ENCODE measurements at regions not wholly inside any gene's neighbourhood (a gene's known extent, or its start where the extent isn't known, plus 50 kb on each side); places are given as distances from the start of the nearest gene placed in this dataset.

DNA sequence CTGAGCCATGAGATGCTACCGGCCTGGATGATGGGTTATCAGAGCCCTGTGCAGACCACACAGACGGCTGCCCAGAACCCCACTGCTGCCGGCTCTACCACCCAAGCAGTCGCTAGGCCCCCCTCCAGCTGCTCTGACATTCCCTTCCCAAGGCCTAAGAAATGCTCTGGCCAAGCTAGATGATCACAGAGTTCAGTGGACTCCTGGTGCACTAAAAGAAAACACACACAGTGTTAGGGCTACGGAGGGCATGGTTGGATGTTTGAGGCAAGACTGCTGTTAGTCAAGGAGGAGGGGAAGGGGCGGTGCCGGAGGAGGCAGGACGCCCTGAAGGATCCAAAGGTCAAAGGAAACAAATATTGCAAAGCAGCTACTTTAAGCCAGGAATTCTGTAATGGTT lies 174.5 kb downstream of the MYCN start:
- Histone ChIP-seq H3K27me3 (ENCODE audit: control insufficient read depth, insufficient read depth, low read length) (no peaks in the 10 kb centered on the region), H3K9ac (ENCODE audit: low read length) (no peak overlapping the region), H3K9me3 (ENCODE audit: control insufficient read depth, low read depth, low read length) (no peaks in the 10 kb centered on the region), H3K4me1 (ENCODE audit: control insufficient read depth, low read depth, low read length) (peaks cover 15% of the 10 kb centered on the region), H3K36me3 (ENCODE audit: control insufficient read depth, low read depth, low read length) (no peaks in the 10 kb centered on the region), H3K4me3 (ENCODE audit: low read length) (no peak overlapping the region), H3K27ac (ENCODE audit: low read length) (no peak overlapping the region)

GRCh38 chr2:16114070-16114469 lies 173.7 kb downstream of the MYCN start:
- peaks cover 15% of the 10 kb centered on the region for H3K4me1 ChIP-seq (ENCODE audit: control insufficient read depth, low read depth, low read length)
- no peak overlapping the region for H3K27ac ChIP-seq (ENCODE audit: low read length)
- no peaks in the 10 kb centered on the region for H3K9me3 ChIP-seq (ENCODE audit: control insufficient read depth, low read depth, low read length)
- no peak overlapping the region for H3K4me3 ChIP-seq (ENCODE audit: low read length)
- H3K36me3 ChIP-seq (ENCODE audit: control insufficient read depth, low read depth, low read length): no peaks in the 10 kb centered on the region
- no peak overlapping the region for H3K9ac ChIP-seq (ENCODE audit: low read length)
- H3K27me3 ChIP-seq (ENCODE audit: control insufficient read depth, insufficient read depth, low read length): no peaks in the 10 kb centered on the region

DNA sequence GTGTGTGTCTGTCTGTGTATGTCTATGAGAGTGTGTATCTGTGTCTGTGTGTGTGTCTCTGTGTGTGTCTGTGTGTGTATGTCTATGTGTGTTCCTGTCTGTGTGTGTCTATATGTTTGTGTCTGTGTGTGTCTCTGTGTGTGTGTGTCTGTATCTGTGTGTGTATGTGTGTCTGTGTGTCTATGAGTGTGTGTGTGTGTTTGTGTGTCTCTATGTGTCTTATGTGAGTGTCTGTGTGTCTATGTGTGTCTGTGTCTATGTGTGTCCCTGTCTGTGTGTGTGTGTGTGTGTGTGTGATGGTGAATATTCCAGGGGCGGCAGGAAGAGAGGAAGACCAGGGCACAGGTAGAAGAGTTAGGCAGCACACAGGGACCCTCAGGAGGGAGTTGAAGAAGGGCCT lies 173.2 kb downstream of the MYCN start:
- Histone ChIP-seq H3K27ac (ENCODE audit: low read length) (no peak overlapping the region), H3K9ac (ENCODE audit: low read length) (no peak overlapping the region), H3K4me3 (ENCODE audit: low read length) (no peak overlapping the region), H3K9me3 (ENCODE audit: control insufficient read depth, low read depth, low read length) (no peaks in the 10 kb centered on the region), H3K4me1 (ENCODE audit: control insufficient read depth, low read depth, low read length) (peaks cover 15% of the 10 kb centered on the region), H3K36me3 (ENCODE audit: control insufficient read depth, low read depth, low read length) (no peaks in the 10 kb centered on the region), H3K27me3 (ENCODE audit: control insufficient read depth, insufficient read depth, low read length) (no peaks in the 10 kb centered on the region)

- peaks cover 15% of the 10 kb centered on the region for H3K4me1 ChIP-seq (ENCODE audit: control insufficient read depth, low read depth, low read length)
- no peaks in the 10 kb centered on the region for H3K27me3 ChIP-seq (ENCODE audit: control insufficient read depth, insufficient read depth, low read length)
- H3K9me3 ChIP-seq (ENCODE audit: control insufficient read depth, low read depth, low read length): no peaks in the 10 kb centered on the region
- H3K36me3 ChIP-seq (ENCODE audit: control insufficient read depth, low read depth, low read length): no peaks in the 10 kb centered on the region
- H3K4me3 ChIP-seq (ENCODE audit: low read length): no peak overlapping the region
- H3K9ac ChIP-seq (ENCODE audit: low read length): no peak overlapping the region
- H3K27ac ChIP-seq (ENCODE audit: low read length): no peak overlapping the region
Observed at GRCh38 chr2:16112972-16113560, 172.7 kb downstream of the MYCN start.

- H3K9me3 ChIP-seq (ENCODE audit: control insufficient read depth, low read depth, low read length): no peaks in the 10 kb centered on the region
- no peak overlapping the region for H3K27ac ChIP-seq (ENCODE audit: low read length)
- H3K27me3 ChIP-seq (ENCODE audit: control insufficient read depth, insufficient read depth, low read length): no peaks in the 10 kb centered on the region
- H3K36me3 ChIP-seq (ENCODE audit: control insufficient read depth, low read depth, low read length): no peaks in the 10 kb centered on the region
- H3K9ac ChIP-seq (ENCODE audit: low read length): no peak overlapping the region
- H3K4me1 ChIP-seq (ENCODE audit: control insufficient read depth, low read depth, low read length): peaks cover 15% of the 10 kb centered on the region
- H3K4me3 ChIP-seq (ENCODE audit: low read length): no peak overlapping the region
Observed at GRCh38 chr2:16112251-16112971, 172.1 kb downstream of the MYCN start.

GRCh38 chr2:16111838-16112210 lies 171.5 kb downstream of the MYCN start:
- no peaks in the 10 kb centered on the region for H3K27me3 ChIP-seq (ENCODE audit: control insufficient read depth, insufficient read depth, low read length)
- no peaks in the 10 kb centered on the region for H3K9me3 ChIP-seq (ENCODE audit: control insufficient read depth, low read depth, low read length)
- no peaks in the 10 kb centered on the region for H3K36me3 ChIP-seq (ENCODE audit: control insufficient read depth, low read depth, low read length)
- peaks cover 20% of the 10 kb centered on the region for H3K4me1 ChIP-seq (ENCODE audit: control insufficient read depth, low read depth, low read length)
- no peak overlapping the region for H3K4me3 ChIP-seq (ENCODE audit: low read length)
- H3K27ac ChIP-seq (ENCODE audit: low read length): no peak overlapping the region
- H3K9ac ChIP-seq (ENCODE audit: low read length): no peak overlapping the region

- H3K36me3 ChIP-seq (ENCODE audit: control insufficient read depth, low read depth, low read length): no peaks in the 10 kb centered on the region
- H3K27ac ChIP-seq (ENCODE audit: low read length): no peak overlapping the region
- no peaks in the 10 kb centered on the region for H3K27me3 ChIP-seq (ENCODE audit: control insufficient read depth, insufficient read depth, low read length)
- no peak overlapping the region for H3K4me3 ChIP-seq (ENCODE audit: low read length)
- H3K9ac ChIP-seq (ENCODE audit: low read length): no peak overlapping the region
- no peaks in the 10 kb centered on the region for H3K9me3 ChIP-seq (ENCODE audit: control insufficient read depth, low read depth, low read length)
- peaks cover 26% of the 10 kb centered on the region for H3K4me1 ChIP-seq (ENCODE audit: control insufficient read depth, low read depth, low read length)
Observed at GRCh38 chr2:16109821-16110310, 169.5 kb downstream of the MYCN start.

GRCh38 chr2:16109368-16109820 lies 169.0 kb downstream of the MYCN start:
- H3K9me3 ChIP-seq (ENCODE audit: control insufficient read depth, low read depth, low read length): no peaks in the 10 kb centered on the region

DNA sequence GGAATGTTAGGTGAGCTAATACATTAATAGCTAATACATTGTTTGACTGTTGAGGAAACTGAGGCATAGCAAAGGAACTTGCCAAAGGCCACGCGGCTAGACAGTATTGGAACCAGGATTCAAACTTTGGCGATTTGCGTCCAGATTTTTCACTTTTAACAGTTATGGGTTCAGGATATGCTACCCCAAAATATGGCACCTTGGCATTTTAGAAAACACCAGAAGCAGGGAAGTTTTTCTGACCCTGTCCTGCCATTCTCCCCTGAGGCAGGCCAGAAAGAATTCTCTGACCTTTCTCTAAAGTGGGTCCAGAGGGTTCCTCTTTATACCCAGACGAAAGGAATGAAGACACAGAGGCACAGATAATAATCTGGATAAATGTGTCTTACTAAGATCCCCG lies 166.9 kb downstream of the MYCN start:
- Histone ChIP-seq H3K9me3 (ENCODE audit: control insufficient read depth, low read depth, low read length) (no peaks in the 10 kb centered on the region), H3K9ac (ENCODE audit: low read length) (no peak overlapping the region), H3K27me3 (ENCODE audit: control insufficient read depth, insufficient read depth, low read length) (no peaks in the 10 kb centered on the region), H3K27ac (ENCODE audit: low read length) (no peak overlapping the region), H3K4me1 (ENCODE audit: control insufficient read depth, low read depth, low read length) (peaks cover 48% of the 10 kb centered on the region), H3K4me3 (ENCODE audit: low read length) (no peak overlapping the region), H3K36me3 (ENCODE audit: control insufficient read depth, low read depth, low read length) (no peaks in the 10 kb centered on the region)

More at GRCh38 chr2:16109368-16109820, 169.0 kb downstream of the MYCN start:
- Histone ChIP-seq H3K27me3 (ENCODE audit: control insufficient read depth, insufficient read depth, low read length) (no peaks in the 10 kb centered on the region), H3K4me1 (ENCODE audit: control insufficient read depth, low read depth, low read length) (peaks cover 30% of the 10 kb centered on the region), H3K9ac (ENCODE audit: low read length) (no peak overlapping the region), H3K4me3 (ENCODE audit: low read length) (no peak overlapping the region), H3K27ac (ENCODE audit: low read length) (no peak overlapping the region), H3K36me3 (ENCODE audit: control insufficient read depth, low read depth, low read length) (no peaks in the 10 kb centered on the region)

GRCh38 chr2:16106619-16107018 lies 166.3 kb downstream of the MYCN start:
- Histone ChIP-seq H3K9me3 (ENCODE audit: control insufficient read depth, low read depth, low read length) (no peaks in the 10 kb centered on the region), H3K4me1 (ENCODE audit: control insufficient read depth, low read depth, low read length) (peaks cover 51% of the 10 kb centered on the region), H3K9ac (ENCODE audit: low read length) (peak overlapping the region; percentile 37), H3K36me3 (ENCODE audit: control insufficient read depth, low read depth, low read length) (no peaks in the 10 kb centered on the region), H3K27me3 (ENCODE audit: control insufficient read depth, insufficient read depth, low read length) (no peaks in the 10 kb centered on the region), H3K4me3 (ENCODE audit: low read length) (no peak overlapping the region), H3K27ac (ENCODE audit: low read length) (peak overlapping the region; percentile 91)

GRCh38 chr2:16105669-16106281 lies 165.4 kb downstream of the MYCN start:
- Histone ChIP-seq H3K4me1 (ENCODE audit: control insufficient read depth, low read depth, low read length) (peaks cover 51% of the 10 kb centered on the region), H3K9ac (ENCODE audit: low read length) (peak overlapping the region; percentile 37), H3K9me3 (ENCODE audit: control insufficient read depth, low read depth, low read length) (no peaks in the 10 kb centered on the region), H3K27ac (ENCODE audit: low read length) (peak overlapping the region; percentile 91), H3K4me3 (ENCODE audit: low read length) (peak overlapping the region; percentile 42), H3K27me3 (ENCODE audit: control insufficient read depth, insufficient read depth, low read length) (no peaks in the 10 kb centered on the region), H3K36me3 (ENCODE audit: control insufficient read depth, low read depth, low read length) (no peaks in the 10 kb centered on the region)

Data from iPS-18a (cell line).